Tibial nerve (tissue), 3 donors: ENCODE measurements at regions not wholly inside any gene's neighbourhood (a gene's known extent, or its start where the extent isn't known, plus 50 kb on each side); places are given as distances from the start of the nearest gene placed in this dataset.

Experiments
- POLR2A ChIP-seq, 2 donors: fragments of 450-650 bp; IDR thresholded peaks; one replicate each; pipeline ENCODE4 v1.6.1; 2017; ENCODE audit warnings: antibody characterized with exemption in 2 of 2, mild to moderate bottlenecking in 2 of 2, moderate library complexity in 2 of 2
- TF ChIP-seq, protein P1 (sequence below), 5 experiments: fragments of 200-600 bp in 3 of 5; fragments of 450-650 bp in 2 of 5; sonication (generic) in 3 of 5; IDR thresholded peaks; one replicate each; pipeline ENCODE4 v1.5.1; 2016 to 2019; ENCODE audit warnings: antibody characterized with exemption in 5 of 5, mild to moderate bottlenecking in 3 of 5, moderate library complexity in 2 of 5

DNA sequence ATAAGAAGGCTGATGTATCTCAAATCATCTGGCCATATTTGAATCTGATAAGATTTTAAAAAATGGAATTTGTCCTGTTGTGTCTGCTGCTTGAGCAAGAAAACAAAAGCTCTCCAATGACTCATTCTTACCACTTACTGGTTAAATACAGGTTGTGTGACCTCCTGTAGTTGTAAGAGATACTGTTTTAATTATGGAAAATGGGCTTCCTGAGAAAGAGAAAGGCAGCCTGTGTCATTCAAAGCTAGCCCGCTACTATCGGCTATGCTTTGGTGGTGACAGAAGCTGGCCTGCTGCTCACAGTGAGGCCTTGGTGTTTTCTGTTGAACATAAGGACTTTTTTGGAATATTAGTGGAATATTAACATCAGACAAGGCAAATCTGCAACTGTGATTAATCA lies 1722.1 kb upstream of the PCDH10 start:
- TF ChIP-seq, protein P1, sequence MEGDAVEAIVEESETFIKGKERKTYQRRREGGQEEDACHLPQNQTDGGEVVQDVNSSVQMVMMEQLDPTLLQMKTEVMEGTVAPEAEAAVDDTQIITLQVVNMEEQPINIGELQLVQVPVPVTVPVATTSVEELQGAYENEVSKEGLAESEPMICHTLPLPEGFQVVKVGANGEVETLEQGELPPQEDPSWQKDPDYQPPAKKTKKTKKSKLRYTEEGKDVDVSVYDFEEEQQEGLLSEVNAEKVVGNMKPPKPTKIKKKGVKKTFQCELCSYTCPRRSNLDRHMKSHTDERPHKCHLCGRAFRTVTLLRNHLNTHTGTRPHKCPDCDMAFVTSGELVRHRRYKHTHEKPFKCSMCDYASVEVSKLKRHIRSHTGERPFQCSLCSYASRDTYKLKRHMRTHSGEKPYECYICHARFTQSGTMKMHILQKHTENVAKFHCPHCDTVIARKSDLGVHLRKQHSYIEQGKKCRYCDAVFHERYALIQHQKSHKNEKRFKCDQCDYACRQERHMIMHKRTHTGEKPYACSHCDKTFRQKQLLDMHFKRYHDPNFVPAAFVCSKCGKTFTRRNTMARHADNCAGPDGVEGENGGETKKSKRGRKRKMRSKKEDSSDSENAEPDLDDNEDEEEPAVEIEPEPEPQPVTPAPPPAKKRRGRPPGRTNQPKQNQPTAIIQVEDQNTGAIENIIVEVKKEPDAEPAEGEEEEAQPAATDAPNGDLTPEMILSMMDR (IDR thresholded peaks at IDR 0.05), result no peak
- no peak for TF ChIP-seq POLR2A (IDR thresholded peaks at IDR 0.05)
